K562 (cell line): ENCODE measurements at regions not wholly inside any gene's neighbourhood (a gene's known extent, or its start where the extent isn't known, plus 50 kb on each side); places are given as distances from the start of the nearest gene placed in this dataset.

Experiments used
- ATAC-seq: fragments of 200-7000 bp; cut with Tn5 transposase; 3 replicates; pipeline ENCODE4 v1.9.1; 2020; ENCODE audit warnings: moderate library complexity
- BruUV-seq: library from RNA; stranded (reverse); fragments of 400-500 nt; replicated peaks from 2 replicates; lab custom pipeline; 2021; lab: Mats Ljungman, UMichigan
- CTCF ChIA-PET: fragments of 300-600 bp; formaldehyde crosslinking; extraction: SDS; loops from one replicate; lab custom pipeline; 2021; ENCODE audit warnings: low intra/inter-chr PET ratio; lab: Yijun Ruan, JAX
- POLR2A ChIA-PET: fragments of 300-600, 350-650 bp; sonication (Branson Sonifier 250); formaldehyde crosslinking; extraction: SDS; loops from one replicate; lab custom pipeline; 2021; ENCODE audit warnings: antibody characterized with exemption, inconsistent platforms; lab: Yijun Ruan, JAX
- DNase-seq, 4 experiments: peaks; one replicate each; pipeline versions ENCODE4 v3.0.0 to v3.0.0-alpha.2; 2011 to 2018; ENCODE audit warnings: low spot score in 3 of 4, mixed read lengths in 3 of 4; ENCODE audit errors: extremely low read depth in 1 of 4
- FAIRE-seq: peaks from 2 replicates; lab custom pipeline; 2011; peaks lifted over from hg19 to GRCh38; lab: Jason Lieb, UNC
- H2AFZ ChIP-seq: 2 replicates; pipeline ENCODE4 v1.6.0; 2011; ENCODE audit warnings: low read depth, low read length, control low read depth, inconsistent platforms
- H3K27ac ChIP-seq: fragments of 200-600 bp; 3 replicates; pipeline ENCODE4 v1.8.0; 2011; ENCODE audit warnings: low read depth, mild to moderate bottlenecking, control low read depth, inconsistent platforms, low read length, moderate library complexity, mixed read lengths; ENCODE audit errors: extremely low read depth
- H3K27me3 ChIP-seq, 2 experiments: fragments of 300-600 bp in 1 of 2; 2 replicates in 1 of 2; 3 replicates in 1 of 2; pipeline versions ENCODE4 v1.6.0 to v1.8.0; 2011; ENCODE audit warnings: inconsistent platforms in 2 of 2, low read length in 2 of 2, mild to moderate bottlenecking in 1 of 2, mixed read lengths in 1 of 2, moderate library complexity in 1 of 2; ENCODE audit not compliant: control insufficient read depth in 2 of 2, insufficient read depth in 2 of 2
- H3K36me3 ChIP-seq: fragments of 300-600 bp; 3 replicates; pipeline ENCODE4 v1.8.0; 2011; ENCODE audit warnings: mild to moderate bottlenecking, low read length, inconsistent platforms; ENCODE audit not compliant: control insufficient read depth, insufficient read depth
- H3K4me1 ChIP-seq, 2 experiments: fragments of 200-600 bp in 1 of 2; replicated peaks in 1 of 2; 2 replicates in 1 of 2; 3 replicates in 1 of 2; pipeline versions ENCODE4 v1.5.1 to v1.8.0; 2011; ENCODE audit warnings: inconsistent platforms in 2 of 2, low read length in 2 of 2, mild to moderate bottlenecking in 1 of 2, mixed read lengths in 1 of 2, moderate library complexity in 1 of 2; ENCODE audit not compliant: control insufficient read depth in 2 of 2, insufficient read depth in 2 of 2
- H3K4me2 ChIP-seq: 2 replicates; pipeline ENCODE4 v1.6.1; 2011; ENCODE audit warnings: low read length, control low read depth, inconsistent platforms, mixed read lengths; ENCODE audit not compliant: insufficient read depth
- H3K4me3 ChIP-seq: fragments of 200-600 bp; sonication (generic), shearing (Covaris generic); 2 replicates; pipeline ENCODE4 v1.5.1; 2016; ENCODE audit warnings: control low read depth, inconsistent platforms
- H3K79me2 ChIP-seq: fragments of 200-600 bp; 3 replicates; pipeline ENCODE4 v1.8.0; 2011; ENCODE audit warnings: low read length, inconsistent platforms; ENCODE audit not compliant: control insufficient read depth, insufficient read depth
- H3K9ac ChIP-seq, 2 experiments: 2 replicates each; pipeline versions ENCODE4 v1.6.0 to v1.6.1; 2011; ENCODE audit warnings: low read depth in 2 of 2, low read length in 2 of 2, control low read depth in 1 of 2, inconsistent platforms in 1 of 2, mild to moderate bottlenecking in 1 of 2, mixed read lengths in 1 of 2; ENCODE audit not compliant: insufficient read depth in 1 of 2
- H3K9me1 ChIP-seq: one replicate; pipeline ENCODE4 v1.6.0; 2011; ENCODE audit warnings: inconsistent platforms, mild to moderate bottlenecking, low read length, moderate library complexity; ENCODE audit not compliant: control insufficient read depth, insufficient read depth
- H3K9me3 ChIP-seq: replicated peaks from 2 replicates; pipeline ENCODE4 v1.5.1; 2011; ENCODE audit warnings: low read depth, low read length, inconsistent platforms; ENCODE audit not compliant: control insufficient read depth, insufficient read depth
- H4K20me1 ChIP-seq: replicated peaks from 2 replicates; pipeline ENCODE4 v1.6.1; 2011; ENCODE audit warnings: low read length, inconsistent platforms, mixed read lengths; ENCODE audit not compliant: control insufficient read depth, insufficient read depth
- CC2D1A ChIP-seq: fragments of 450-650 bp; IDR thresholded peaks from 2 replicates; pipeline ENCODE4 v1.6.1; 2017; ENCODE audit warnings: mild to moderate bottlenecking
- CEBPB ChIP-seq: fragments of 450-650 bp; IDR thresholded peaks from 2 replicates; pipeline ENCODE4 v1.6.1; 2016; ENCODE audit warnings: missing genetic modification characterization, missing compliant biosample characterization
- GTF2A2 ChIP-seq: IDR thresholded peaks from 2 replicates; pipeline ENCODE4 v1.6.1; 2016; ENCODE audit warnings: mild to moderate bottlenecking, missing genetic modification characterization, missing compliant biosample characterization
- HES1 ChIP-seq: fragments of 450-650 bp; IDR thresholded peaks from 2 replicates; pipeline ENCODE4 v1.6.1; 2016; ENCODE audit warnings: low read depth, mild to moderate bottlenecking, moderate library complexity
- KHSRP ChIP-seq: fragments of 450-650 bp; IDR thresholded peaks from 2 replicates; pipeline ENCODE4 v1.6.1; 2017
- PHTF2 ChIP-seq: fragments of 250-450 bp; sonication (Bioruptor Pico); IDR thresholded peaks from 2 replicates; pipeline ENCODE4 v1.5.0; 2021; ENCODE audit warnings: mild to moderate bottlenecking
- RBM17 ChIP-seq: fragments of 200-400 bp; formaldehyde crosslinking; IDR thresholded peaks from 2 replicates; pipeline ENCODE4 v1.6.1; 2017; ENCODE audit warnings: low read depth, mild to moderate bottlenecking, low read length, borderline replicate concordance
- TBP ChIP-seq: optimal IDR thresholded peaks from 2 replicates; pipeline ENCODE3; 2011; ENCODE audit warnings: low read depth, low read length, improper control_type of control experiment
- THRA ChIP-seq: fragments of 450-650 bp; IDR thresholded peaks from 2 replicates; pipeline ENCODE4 v1.6.1; 2017; ENCODE audit warnings: mild to moderate bottlenecking, moderate library complexity
- ZNF165 ChIP-seq: fragments of 250-450 bp; sonication (Bioruptor Pico); IDR thresholded peaks from 2 replicates; pipeline ENCODE4 v1.4.0; 2020; ENCODE audit warnings: borderline replicate concordance
- ZNF57 ChIP-seq: fragments of 450-650 bp; formaldehyde crosslinking; IDR thresholded peaks from 2 replicates; pipeline ENCODE4 v1.4.0; 2020; ENCODE audit warnings: mild to moderate bottlenecking, moderate library complexity
- ZNF764 ChIP-seq: fragments of 250-450 bp; sonication (Bioruptor Pico); IDR thresholded peaks from 2 replicates; pipeline ENCODE4 v1.4.0; 2020; ENCODE audit warnings: low read depth, mild to moderate bottlenecking, moderate library complexity
- WGBS: fragments of 100-300 bp; shearing (Covaris generic); methylation state at CpG from one replicate; pipeline ENCODE4 v1.1.6; 2016; ENCODE audit warnings: low coverage, mixed read lengths; ENCODE audit not compliant: insufficient coverage; ENCODE audit errors: missing lambda C conversion rate; 5-methylcytosine and 5-hydroxymethylcytosine counted together
- in situ Hi-C: fragments of 300-500 bp; cut with MboI; formaldehyde crosslinking; loops from 4 replicates; pipeline ENCODE4 v1.15.0; 2018; ENCODE audit warnings: inconsistent platforms, mixed read lengths
- intact Hi-C: fragments of 100-400 bp; cut with micrococcal nuclease; formaldehyde crosslinking; loops from 2 replicates; pipeline ENCODE4 v1.14.2; 2022

GRCh38 chr1:106749906-106750305, 306.6 kb upstream of the PRMT6 start:
- H3K36me3 ChIP-seq: no peaks in the 10 kb centered on the region
- intact Hi-C loops (no loop called here), in situ Hi-C loops (no loop called here)
- ChIA-PET CTCF (no interaction called here), POLR2A (no interaction called here)
- no peaks in the 10 kb centered on the region for H4K20me1 ChIP-seq
- H3K9me1 ChIP-seq: no peaks in the 10 kb centered on the region
- H3K27ac ChIP-seq: no peak overlapping the region
- no peaks in the 10 kb centered on the region for H3K4me1 ChIP-seq
- DNase-seq (no peak), ATAC-seq (no peak), FAIRE-seq (no peak)
- no peaks in the 10 kb centered on the region for H3K79me2 ChIP-seq
- no TSS peak for BruUV-seq
- H3K27me3 ChIP-seq: no peaks in the 10 kb centered on the region
- no peak for TF ChIP-seq KHSRP
- no peak for TF ChIP-seq PHTF2 (CRISPR knock-in tag)
- no peak for TF ChIP-seq CEBPB (tag)
- TF ChIP-seq HES1: no peak
- no peak for TF ChIP-seq GTF2A2 (tag)
- 8% methylated on average over 1 of the region's 1 CpG for WGBS
- H3K4me2 ChIP-seq: no peak overlapping the region
- no peak overlapping the region for H2AFZ ChIP-seq
- no peak overlapping the region for H3K4me3 ChIP-seq
- no peak overlapping the region for H3K9ac ChIP-seq
- H3K9me3 ChIP-seq: no peaks in the 10 kb centered on the region

GRCh38 chr1:106751002-106751401, 305.5 kb upstream of the PRMT6 start:
- no peak overlapping the region for H3K4me3 ChIP-seq
- intact Hi-C loops: no loop called here
- no TSS peak for BruUV-seq
- FAIRE-seq (no peak), DNase-seq (no peak), ATAC-seq (no peak)
- H3K27me3 ChIP-seq: no peaks in the 10 kb centered on the region
- H3K9me3 ChIP-seq: no peaks in the 10 kb centered on the region
- H4K20me1 ChIP-seq: no peaks in the 10 kb centered on the region
- H3K9ac ChIP-seq: no peak overlapping the region
- WGBS: 0% methylated on average over 2 of the region's 2 CpGs
- no peak overlapping the region for H3K27ac ChIP-seq
- no peaks in the 10 kb centered on the region for H3K36me3 ChIP-seq
- POLR2A ChIA-PET: no interaction called here
- H3K79me2 ChIP-seq: no peaks in the 10 kb centered on the region
- no peak for TF ChIP-seq ZNF165 (CRISPR knock-in tag)
- TF ChIP-seq RBM17: no peak
- TF ChIP-seq THRA: no peak
- no peak for TF ChIP-seq ZNF57
- no peak for TF ChIP-seq ZNF764 (CRISPR knock-in tag)
- no peak for TF ChIP-seq CC2D1A
- no peak for TF ChIP-seq TBP
- no peak overlapping the region for H2AFZ ChIP-seq
- CTCF ChIA-PET: no interaction called here
- H3K4me1 ChIP-seq: no peaks in the 10 kb centered on the region
- no peak overlapping the region for H3K4me2 ChIP-seq
- in situ Hi-C loops: no loop called here
- H3K9me1 ChIP-seq: no peaks in the 10 kb centered on the region
